ENCODE measurements at regions not wholly inside any gene's neighbourhood (a gene's known extent, or its start where the extent isn't known, plus 50 kb on each side); places are given as distances from the start of the nearest gene placed in this dataset.

DNA sequence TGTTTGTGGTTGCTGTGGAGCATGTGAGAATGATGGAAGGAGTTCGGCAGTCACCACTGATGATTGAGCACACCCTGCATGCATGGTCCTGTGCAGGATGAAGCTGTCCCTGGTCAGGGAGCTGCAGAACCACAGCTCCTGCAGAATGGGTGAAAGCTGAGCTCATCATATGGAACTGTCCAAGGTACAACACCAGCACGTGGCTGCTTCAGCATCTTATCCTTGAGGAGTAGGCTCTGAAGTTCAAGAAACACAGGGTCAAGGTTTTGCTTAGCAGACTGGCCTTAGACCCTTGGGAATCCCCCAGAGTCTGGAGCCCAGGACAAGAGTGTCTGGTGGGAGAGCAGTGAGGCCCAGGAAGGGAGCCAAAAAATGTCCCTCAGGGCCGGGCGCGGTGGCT, 182.4 kb upstream of the LARGE1 start:
- Histone ChIP-seq H3K27ac (ENCODE audit: insufficient read depth, low read depth, low read length) (no peak overlapping the region), H3K9me3 (replicated peaks; ENCODE audit: control insufficient read depth, insufficient read depth, low read length) (peaks cover 8% of the 10 kb centered on the region), H3K9me1 (replicated peaks; ENCODE audit: control insufficient read depth, extremely low read depth, insufficient read depth, low read length) (no peaks in the 10 kb centered on the region), H3K79me2 (ENCODE audit: control insufficient read depth, insufficient read depth, low read length) (no peaks in the 10 kb centered on the region), H4K20me1 (replicated peaks; ENCODE audit: control insufficient read depth, extremely low read depth, insufficient read depth, low read length) (no peaks in the 10 kb centered on the region), H2AFZ (ENCODE audit: low read depth, low read length) (no peak overlapping the region), H3K27me3 (ENCODE audit: control insufficient read depth in 2 of 2, insufficient read depth in 2 of 2, low read length in 2 of 2) (no peaks in the 10 kb centered on the region), H3K36me3 (ENCODE audit: control insufficient read depth in 2 of 2, extremely low read depth in 1 of 2, insufficient read depth in 2 of 2, low read length in 2 of 2) (no peaks in the 10 kb centered on the region), H3K4me1 (ENCODE audit: control insufficient read depth, extremely low read depth, insufficient read depth, low read length) (no peaks in the 10 kb centered on the region), H3K4me2 (ENCODE audit: insufficient read depth, low read length) (no peak overlapping the region), H3K4me3 (replicated peaks in 1 of 3; ENCODE audit: insufficient read depth in 1 of 3, low read depth in 1 of 3, low read length in 3 of 3) (no peak overlapping the region), H3K9ac (replicated peaks; ENCODE audit: extremely low read depth, insufficient read depth, low read length) (no peak overlapping the region)
- no peak for DNase-seq (ENCODE audit: low read depth, low spot score)
- ChIA-PET CTCF (no interaction called here), POLR2A (no interaction called here)
- TF ChIP-seq MYC (IDR thresholded peaks at IDR 0.05; ENCODE audit: low read depth, low read length): no peak
- TF ChIP-seq JUN (IDR thresholded peaks at IDR 0.05; ENCODE audit: borderline replicate concordance, insufficient read depth, insufficient read length, low read depth): no peak
- TF ChIP-seq GATA2 (IDR thresholded peaks at IDR 0.05; ENCODE audit: insufficient read depth, insufficient read length, low read depth, low read length): no peak
- TF ChIP-seq POLR2A (IDR thresholded peaks at IDR 0.05; ENCODE audit: low read depth, low read length): no peak
- TF ChIP-seq EZH2 (IDR thresholded peaks at IDR 0.05; ENCODE audit: borderline replicate concordance, low read depth, low read length, severe bottlenecking): no peak
- no peak for TF ChIP-seq POLR2AphosphoS5 (IDR thresholded peaks at IDR 0.05; ENCODE audit: insufficient read depth, low read depth, low read length)
- intact Hi-C loops (cut with micrococcal nuclease) (no loop called here), dilution Hi-C loops (cut with MboI; ENCODE audit: extremely low pct_ligation_motif_present, low sequenced_read_pairs) (no loop called here)
- BruUV-seq (replicated peaks): no TSS peak
- no peak for FAIRE-seq

DNA sequence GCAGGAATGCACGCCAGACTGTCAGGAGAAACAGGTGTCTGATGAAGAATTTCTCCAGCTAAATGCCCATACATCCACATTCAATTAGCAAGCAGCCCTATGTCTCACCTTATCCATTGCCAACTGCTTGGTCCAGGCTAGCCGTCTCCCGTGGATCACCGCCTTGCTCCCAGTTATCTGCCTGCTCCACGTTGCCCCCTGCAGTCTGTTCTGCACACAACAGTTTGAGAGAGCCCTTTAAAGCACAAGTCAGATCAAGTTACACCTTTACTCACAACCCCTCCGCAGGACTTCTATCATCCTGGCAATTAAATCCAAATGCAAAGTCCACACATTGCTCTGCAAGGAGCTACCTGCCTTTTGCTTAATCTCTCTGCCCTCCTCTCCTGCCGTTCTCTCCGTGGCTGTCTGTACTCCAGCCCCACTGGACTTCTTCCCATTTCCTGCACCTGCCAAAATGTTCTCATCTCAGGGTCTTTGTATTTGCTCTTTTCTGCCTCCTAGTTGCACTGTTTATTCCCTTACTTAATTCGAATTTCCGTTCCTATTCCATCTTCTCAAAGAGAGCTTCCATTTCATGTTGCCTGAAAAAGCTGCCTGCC, 185.3 kb upstream of the LARGE1 start:
- no peak overlapping the region for H3K27ac ChIP-seq (ENCODE audit: insufficient read depth, low read depth, low read length)
- H3K9me1 ChIP-seq (replicated peaks; ENCODE audit: control insufficient read depth, extremely low read depth, insufficient read depth, low read length): no peaks in the 10 kb centered on the region
- no peaks in the 10 kb centered on the region for H3K27me3 ChIP-seq (ENCODE audit: control insufficient read depth in 2 of 2, insufficient read depth in 2 of 2, low read length in 2 of 2)
- H3K79me2 ChIP-seq (ENCODE audit: control insufficient read depth, insufficient read depth, low read length): no peaks in the 10 kb centered on the region
- FAIRE-seq: no peak
- BruUV-seq (replicated peaks): no TSS peak
- no peak for DNase-seq (ENCODE audit: low read depth, low spot score)
- H3K9me3 ChIP-seq (replicated peaks; ENCODE audit: control insufficient read depth, insufficient read depth, low read length): peaks cover 14% of the 10 kb centered on the region
- no peak overlapping the region for H3K9ac ChIP-seq (replicated peaks; ENCODE audit: extremely low read depth, insufficient read depth, low read length)
- CTCF ChIA-PET: no interaction called here
- TF ChIP-seq, protein P1, sequence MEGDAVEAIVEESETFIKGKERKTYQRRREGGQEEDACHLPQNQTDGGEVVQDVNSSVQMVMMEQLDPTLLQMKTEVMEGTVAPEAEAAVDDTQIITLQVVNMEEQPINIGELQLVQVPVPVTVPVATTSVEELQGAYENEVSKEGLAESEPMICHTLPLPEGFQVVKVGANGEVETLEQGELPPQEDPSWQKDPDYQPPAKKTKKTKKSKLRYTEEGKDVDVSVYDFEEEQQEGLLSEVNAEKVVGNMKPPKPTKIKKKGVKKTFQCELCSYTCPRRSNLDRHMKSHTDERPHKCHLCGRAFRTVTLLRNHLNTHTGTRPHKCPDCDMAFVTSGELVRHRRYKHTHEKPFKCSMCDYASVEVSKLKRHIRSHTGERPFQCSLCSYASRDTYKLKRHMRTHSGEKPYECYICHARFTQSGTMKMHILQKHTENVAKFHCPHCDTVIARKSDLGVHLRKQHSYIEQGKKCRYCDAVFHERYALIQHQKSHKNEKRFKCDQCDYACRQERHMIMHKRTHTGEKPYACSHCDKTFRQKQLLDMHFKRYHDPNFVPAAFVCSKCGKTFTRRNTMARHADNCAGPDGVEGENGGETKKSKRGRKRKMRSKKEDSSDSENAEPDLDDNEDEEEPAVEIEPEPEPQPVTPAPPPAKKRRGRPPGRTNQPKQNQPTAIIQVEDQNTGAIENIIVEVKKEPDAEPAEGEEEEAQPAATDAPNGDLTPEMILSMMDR (IDR thresholded peaks at IDR 0.05; ENCODE audit: extremely low read depth in 1 of 2, insufficient read depth in 1 of 2, low read depth in 1 of 2, low read length in 2 of 2): no peak
- TF ChIP-seq MYC (IDR thresholded peaks at IDR 0.05; ENCODE audit: low read depth, low read length): no peak
- no peak for TF ChIP-seq FOS (IDR thresholded peaks at IDR 0.05; ENCODE audit: borderline replicate concordance, insufficient read depth, low read length)
- no peak for TF ChIP-seq JUN (IDR thresholded peaks at IDR 0.05; ENCODE audit: borderline replicate concordance, insufficient read depth, insufficient read length, low read depth)
- TF ChIP-seq, protein P2, sequence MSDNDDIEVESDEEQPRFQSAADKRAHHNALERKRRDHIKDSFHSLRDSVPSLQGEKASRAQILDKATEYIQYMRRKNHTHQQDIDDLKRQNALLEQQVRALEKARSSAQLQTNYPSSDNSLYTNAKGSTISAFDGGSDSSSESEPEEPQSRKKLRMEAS (IDR thresholded peaks at IDR 0.05; ENCODE audit: insufficient read depth, insufficient read length): no peak
- TF ChIP-seq POLR2AphosphoS5 (IDR thresholded peaks at IDR 0.05; ENCODE audit: insufficient read depth, low read depth, low read length): no peak
- no peak for TF ChIP-seq POLR2A (IDR thresholded peaks at IDR 0.05; ENCODE audit: low read depth, low read length)
- no peak for TF ChIP-seq GATA2 (IDR thresholded peaks at IDR 0.05; ENCODE audit: insufficient read depth, insufficient read length, low read depth, low read length)
- TF ChIP-seq EZH2 (IDR thresholded peaks at IDR 0.05; ENCODE audit: borderline replicate concordance, low read depth, low read length, severe bottlenecking): no peak
- dilution Hi-C loops (cut with MboI; ENCODE audit: extremely low pct_ligation_motif_present, low sequenced_read_pairs): no loop called here
- no peaks in the 10 kb centered on the region for H4K20me1 ChIP-seq (replicated peaks; ENCODE audit: control insufficient read depth, extremely low read depth, insufficient read depth, low read length)
- H3K4me1 ChIP-seq (ENCODE audit: control insufficient read depth, extremely low read depth, insufficient read depth, low read length): no peaks in the 10 kb centered on the region
- no peak overlapping the region for H2AFZ ChIP-seq (ENCODE audit: low read depth, low read length)
- H3K4me3 ChIP-seq (replicated peaks in 1 of 3; ENCODE audit: insufficient read depth in 1 of 3, low read depth in 1 of 3, low read length in 3 of 3): no peak overlapping the region
- intact Hi-C loops (cut with micrococcal nuclease): no loop called here
- H3K4me2 ChIP-seq (ENCODE audit: insufficient read depth, low read length): no peak overlapping the region
- no peaks in the 10 kb centered on the region for H3K36me3 ChIP-seq (ENCODE audit: control insufficient read depth in 2 of 2, extremely low read depth in 1 of 2, insufficient read depth in 2 of 2, low read length in 2 of 2)
- POLR2A ChIA-PET: no interaction called here

Measured in endothelial cell of umbilical vein (primary cell).